HepG2 (cell line): ENCODE measurements at regions not wholly inside any gene's neighbourhood (a gene's known extent, or its start where the extent isn't known, plus 50 kb on each side); places are given as distances from the start of the nearest gene placed in this dataset.
"Not testable (repeated sequence)": the region's sequence is repeated elsewhere in the genome, so short reads cannot be mapped to it uniquely, and the experiment has no call there.

Experiments used
- ATAC-seq: fragments of 200-7000 bp; cut with Tn5 transposase; 3 replicates; pipeline ENCODE4 v1.9.1; 2020; ENCODE audit warnings: mild to moderate bottlenecking, moderate library complexity
- BruUV-seq: library from RNA; stranded (reverse); fragments of 400-500 nt; replicated peaks from 2 replicates; lab custom pipeline; 2021; lab: Mats Ljungman, UMichigan
- CTCF ChIA-PET: fragments of 300-600 bp; formaldehyde crosslinking; extraction: SDS; loops from one replicate; lab custom pipeline; 2021; ENCODE audit warnings: low total read pairs, inconsistent platforms, low intra/inter-chr PET ratio; lab: Yijun Ruan, JAX
- POLR2A ChIA-PET: fragments of 350-600 bp; sonication (Branson Sonifier 250); formaldehyde crosslinking; loops from one replicate; lab custom pipeline; 2020; ENCODE audit warnings: antibody characterized with exemption, inconsistent platforms; lab: Yijun Ruan, JAX
- DNase-seq: peaks from one replicate; pipeline ENCODE4 v3.0.0-alpha.2; 2015; ENCODE audit warnings: low spot score
- FAIRE-seq: peaks from 3 replicates; lab custom pipeline; 2011; peaks lifted over from hg19 to GRCh38; lab: Jason Lieb, UNC
- H2AFZ ChIP-seq: one replicate; pipeline ENCODE4 v1.6.1; 2011; ENCODE audit warnings: low read length, inconsistent platforms
- H3K27ac ChIP-seq: fragments of 300-600 bp; 3 replicates; pipeline ENCODE4 v1.8.0; 2011; ENCODE audit warnings: mixed run types, mild to moderate bottlenecking, mixed read lengths, low read length, inconsistent platforms; ENCODE audit not compliant: insufficient read depth; ENCODE audit errors: extremely low read length
- H3K27me3 ChIP-seq, 2 experiments: fragments of 200-600 bp in 1 of 2; 2 replicates in 1 of 2; 3 replicates in 1 of 2; pipeline versions ENCODE4 v1.6.0 to v1.8.0; 2011; ENCODE audit warnings: low read length in 2 of 2, mild to moderate bottlenecking in 2 of 2, moderate library complexity in 2 of 2, inconsistent platforms in 1 of 2; ENCODE audit not compliant: insufficient read depth in 2 of 2, control insufficient read depth in 1 of 2
- H3K36me3 ChIP-seq, 2 experiments: fragments of 200-600 bp in 1 of 2; replicated peaks in 1 of 2; 2 replicates in 1 of 2; 3 replicates in 1 of 2; pipeline versions ENCODE4 v1.5.1 to v1.8.0; 2011; ENCODE audit warnings: low read length in 2 of 2, inconsistent platforms in 1 of 2; ENCODE audit not compliant: insufficient read depth in 2 of 2, control insufficient read depth in 1 of 2
- H3K4me1 ChIP-seq: 2 replicates; pipeline ENCODE4 v1.5.1; 2012; ENCODE audit warnings: low read length, inconsistent platforms; ENCODE audit not compliant: insufficient read depth
- H3K4me2 ChIP-seq: 2 replicates; pipeline ENCODE4 v1.6.0; 2011; ENCODE audit warnings: low read depth, low read length, inconsistent platforms
- H3K4me3 ChIP-seq, 3 experiments: fragments of 200-600 bp in 1 of 3; sonication (generic), shearing (Covaris generic) in 1 of 3; replicated peaks in 1 of 3; 2 replicates each; pipeline ENCODE4 v1.5.1; 2011 to 2016; ENCODE audit warnings: low read length in 3 of 3, inconsistent platforms in 2 of 3, low read depth in 2 of 3, mild to moderate bottlenecking in 2 of 3, control low read depth in 1 of 3, mixed read lengths in 1 of 3; ENCODE audit not compliant: insufficient read depth in 1 of 3
- H3K79me2 ChIP-seq: one replicate; pipeline ENCODE4 v1.6.1; 2011; ENCODE audit warnings: low read length, inconsistent platforms; ENCODE audit not compliant: insufficient read depth
- H3K9ac ChIP-seq: 2 replicates; pipeline ENCODE4 v1.6.0; 2011; ENCODE audit warnings: mild to moderate bottlenecking, low read depth, low read length, inconsistent platforms; ENCODE audit not compliant: insufficient read depth
- H3K9me3 ChIP-seq: 2 replicates; pipeline ENCODE4 v1.5.1; 2012; ENCODE audit warnings: mild to moderate bottlenecking, low read length
- H4K20me1 ChIP-seq: 2 replicates; pipeline ENCODE4 v1.6.0; 2011; ENCODE audit warnings: inconsistent platforms, mild to moderate bottlenecking, low read length, moderate library complexity; ENCODE audit not compliant: insufficient read depth
- IKZF1 ChIP-seq: fragments of 450-650 bp; IDR thresholded peaks from 2 replicates; pipeline ENCODE4 v1.7.1; 2016
- JUNB ChIP-seq: sonication (generic); formaldehyde crosslinking; IDR thresholded peaks from 2 replicates; pipeline ENCODE4 v1.8.0; 2022; ENCODE audit warnings: missing genetic modification reagents, mild to moderate bottlenecking, borderline replicate concordance
- ZBTB44 ChIP-seq: sonication (generic); formaldehyde crosslinking; IDR thresholded peaks from 2 replicates; pipeline ENCODE4 v1.4.0; 2020; ENCODE audit warnings: missing genetic modification reagents
- ZFP37 ChIP-seq: sonication (generic); formaldehyde crosslinking; IDR thresholded peaks from 2 replicates; pipeline ENCODE4 v1.4.0; 2020; ENCODE audit warnings: missing genetic modification reagents, borderline replicate concordance
- ZNF441 ChIP-seq: sonication (generic); formaldehyde crosslinking; IDR thresholded peaks from 2 replicates; pipeline ENCODE4 v1.7.0; 2021; ENCODE audit warnings: missing genetic modification reagents, borderline replicate concordance
- ZNF619 ChIP-seq: sonication (generic); formaldehyde crosslinking; IDR thresholded peaks from 2 replicates; pipeline ENCODE4 v1.4.0; 2020; ENCODE audit warnings: mild to moderate bottlenecking, missing genetic modification reagents
- ZNF709 ChIP-seq: sonication (generic); formaldehyde crosslinking; IDR thresholded peaks from 2 replicates; pipeline ENCODE4 v1.5.0; 2020; ENCODE audit warnings: mild to moderate bottlenecking, missing genetic modification reagents
- WGBS: methylation state at CpG from one replicate; pipeline ENCODE4 v1.1.6; 2017; ENCODE audit warnings: low lambda C conversion rate; 5-methylcytosine and 5-hydroxymethylcytosine counted together
- in situ Hi-C: cut with HindIII; loops from 2 replicates; pipeline ENCODE4 v1.10.0; 2017; ENCODE audit warnings: low pct_unique_long_range_greater_than_20kb; ENCODE audit not compliant: extremely low pct_ligation_motif_present
- intact Hi-C: fragments of 100-400 bp; cut with micrococcal nuclease; formaldehyde crosslinking; loops from one replicate; pipeline ENCODE4 v1.10.0; 2022; ENCODE audit not compliant: unreplicated experiment
- TF ChIP-seq, protein P1 (sequence below): sonication (generic); formaldehyde crosslinking; IDR thresholded peaks from 2 replicates; pipeline ENCODE4 v1.5.0; 2020; ENCODE audit warnings: missing genetic modification reagents

DNA sequence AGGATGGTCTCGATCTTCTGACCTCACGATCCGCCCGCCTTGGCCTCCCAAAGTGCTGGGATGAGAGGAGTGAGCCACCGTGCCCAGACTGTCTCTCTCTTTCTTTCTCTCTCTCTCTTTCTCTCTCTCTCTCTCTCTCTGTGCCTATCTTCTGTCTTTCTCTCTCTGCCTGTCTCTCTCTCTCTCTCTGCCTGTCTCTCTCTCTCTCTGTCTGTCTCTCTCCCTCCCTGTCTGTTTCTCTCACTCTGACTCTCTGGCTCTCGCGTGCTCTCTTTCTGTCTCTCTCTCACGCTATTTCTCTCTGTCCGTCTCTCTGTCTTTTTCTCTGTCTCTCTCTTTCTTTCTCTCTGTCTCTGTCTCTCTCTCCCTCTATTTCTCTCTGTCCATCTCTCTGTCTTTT is 3911.2 kb upstream of the OR11H1 start:
- no peak for FAIRE-seq

DNA sequence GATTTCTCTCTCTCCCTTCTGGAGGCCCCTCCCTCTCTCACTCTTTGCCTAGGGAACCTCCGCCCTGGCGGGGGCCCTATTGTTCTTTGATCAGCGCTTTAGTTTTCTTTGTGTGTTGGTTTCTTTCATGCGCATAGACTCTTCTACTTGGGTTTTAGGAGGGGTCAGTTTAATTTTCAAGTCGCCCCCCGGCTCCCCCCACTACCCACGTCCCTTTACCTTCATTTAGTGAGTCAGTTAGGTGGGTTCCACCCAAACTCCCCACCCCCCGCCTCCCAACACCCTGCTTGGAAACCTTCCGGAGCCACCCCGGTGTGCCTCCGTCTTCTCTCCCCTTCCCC is 3909.7 kb upstream of the OR11H1 start:
- H3K9ac ChIP-seq, ATAC-seq, CTCF ChIA-PET, BruUV-seq, H3K27ac ChIP-seq, in situ Hi-C loops, H3K4me3 ChIP-seq, H3K27me3 ChIP-seq, H3K79me2 ChIP-seq, H3K4me1 ChIP-seq, H4K20me1 ChIP-seq, DNase-seq, POLR2A ChIA-PET, H3K36me3 ChIP-seq, H3K4me2 ChIP-seq, H2AFZ ChIP-seq, intact Hi-C loops, FAIRE-seq: not testable (repeated sequence)
- peaks cover 87% of the 10 kb centered on the region for H3K9me3 ChIP-seq
- 51% methylated on average over 11 of the region's 11 CpGs for WGBS

More for the DNA sequence above, 3911.2 kb upstream of the OR11H1 start:
- CTCF ChIA-PET, result no interaction called here
- Histone ChIP-seq H3K9me3 (peaks cover 90% of the 10 kb centered on the region), H4K20me1 (no peaks in the 10 kb centered on the region), H3K4me3 (no peak overlapping the region), H3K4me2 (no peak overlapping the region), H3K27ac (no peak overlapping the region), H2AFZ (no peak overlapping the region), H3K4me1 (no peaks in the 10 kb centered on the region), H3K9ac (no peak overlapping the region), H3K36me3 (no peaks in the 10 kb centered on the region), H3K27me3 (no peaks in the 10 kb centered on the region), H3K79me2 (no peaks in the 10 kb centered on the region)
- no peak for TF ChIP-seq JUNB (CRISPR knock-in tag)
- TF ChIP-seq ZNF441, result no peak
- TF ChIP-seq, protein P1, sequence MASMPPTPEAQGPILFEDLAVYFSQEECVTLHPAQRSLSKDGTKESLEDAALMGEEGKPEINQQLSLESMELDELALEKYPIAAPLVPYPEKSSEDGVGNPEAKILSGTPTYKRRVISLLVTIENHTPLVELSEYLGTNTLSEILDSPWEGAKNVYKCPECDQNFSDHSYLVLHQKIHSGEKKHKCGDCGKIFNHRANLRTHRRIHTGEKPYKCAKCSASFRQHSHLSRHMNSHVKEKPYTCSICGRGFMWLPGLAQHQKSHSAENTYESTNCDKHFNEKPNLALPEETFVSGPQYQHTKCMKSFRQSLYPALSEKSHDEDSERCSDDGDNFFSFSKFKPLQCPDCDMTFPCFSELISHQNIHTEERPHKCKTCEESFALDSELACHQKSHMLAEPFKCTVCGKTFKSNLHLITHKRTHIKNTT, result no peak
- TF ChIP-seq ZBTB44 (CRISPR knock-in tag), result no peak
- no peak for TF ChIP-seq ZNF709 (CRISPR knock-in tag)
- no peak for TF ChIP-seq IKZF1
- TF ChIP-seq ZFP37, result no peak
- no peak for TF ChIP-seq ZNF619 (CRISPR knock-in tag)
- 41% methylated on average over 9 of the region's 9 CpGs for whole genome bisulfite sequencing
- POLR2A ChIA-PET, result no interaction called here
- intact Hi-C loops (no loop called here), in situ Hi-C loops (no loop called here)
- no TSS peak for BruUV-seq
- ATAC-seq (no peak), DNase-seq (no peak)
